Smooth muscle cell (in vitro differentiated cells): ENCODE measurements at regions not wholly inside any gene's neighbourhood (a gene's known extent, or its start where the extent isn't known, plus 50 kb on each side); places are given as distances from the start of the nearest gene placed in this dataset.
A peak's percentile ranks its signal among the peaks of the same experiment; 100 is the strongest.

Experiments
- DNase-seq: peaks from one replicate; lab custom pipeline; 2025; ENCODE audit not compliant: unreplicated experiment; lab: John Stamatoyannopoulos, UW
- H2AFZ ChIP-seq: fragments of 200-600 bp; sonication (generic); 2 replicates; pipeline ENCODE4 v1.6.0; 2016; ENCODE audit warnings: antibody characterized with exemption, low read depth, mild to moderate bottlenecking
- H3F3A ChIP-seq: fragments of 200-600 bp; sonication (generic); 2 replicates; pipeline ENCODE4 v1.6.0; 2017; ENCODE audit warnings: antibody characterized with exemption, low read depth
- H3K27ac ChIP-seq: fragments of 200-600 bp; sonication (generic); 2 replicates; pipeline ENCODE4 v1.5.1; 2016; ENCODE audit warnings: low read depth, mild to moderate bottlenecking
- H3K27me3 ChIP-seq: fragments of 200-600 bp; sonication (generic); 2 replicates; pipeline ENCODE4 v1.6.1; 2016; ENCODE audit warnings: low read depth, mild to moderate bottlenecking
- H3K36me3 ChIP-seq: fragments of 200-600 bp; sonication (generic); 2 replicates; pipeline ENCODE4 v1.5.1; 2016; ENCODE audit warnings: low read depth
- H3K4me1 ChIP-seq: fragments of 200-600 bp; sonication (generic); 2 replicates; pipeline ENCODE4 v1.5.1; 2016; ENCODE audit warnings: low read depth
- H3K4me2 ChIP-seq: fragments of 200-600 bp; sonication (generic); 2 replicates; pipeline ENCODE4 v1.6.0; 2016; ENCODE audit warnings: mild to moderate bottlenecking
- H3K4me3 ChIP-seq: fragments of 200-600 bp; sonication (generic); 2 replicates; pipeline ENCODE4 v1.5.1; 2016; ENCODE audit warnings: mild to moderate bottlenecking
- H3K79me2 ChIP-seq: fragments of 200-600 bp; sonication (generic); 2 replicates; pipeline ENCODE4 v1.6.0; 2016; ENCODE audit warnings: low read depth, mild to moderate bottlenecking
- H3K9ac ChIP-seq: fragments of 200-600 bp; sonication (generic); 2 replicates; pipeline ENCODE4 v1.6.0; 2016; ENCODE audit warnings: low read depth
- H3K9me3 ChIP-seq: fragments of 200-600 bp; sonication (generic); replicated peaks from 2 replicates; pipeline ENCODE4 v1.5.1; 2016; ENCODE audit warnings: low read depth
- H4K20me1 ChIP-seq: fragments of 200-600 bp; sonication (generic); 2 replicates; pipeline ENCODE4 v1.6.0; 2016; ENCODE audit warnings: low read depth
- CTCF ChIP-seq: fragments of 200-600 bp; sonication (generic); IDR thresholded peaks from 2 replicates; pipeline ENCODE4 v1.5.1; 2017; ENCODE audit warnings: borderline replicate concordance, mild to moderate bottlenecking, antibody characterized with exemption; ENCODE audit not compliant: insufficient read depth, poor library complexity, severe bottlenecking
- WGBS: methylation state at CpG from one replicate; pipeline ENCODE4 v1.1.7; 2016; ENCODE audit warnings: low lambda C conversion rate; 5-methylcytosine and 5-hydroxymethylcytosine counted together

DNA sequence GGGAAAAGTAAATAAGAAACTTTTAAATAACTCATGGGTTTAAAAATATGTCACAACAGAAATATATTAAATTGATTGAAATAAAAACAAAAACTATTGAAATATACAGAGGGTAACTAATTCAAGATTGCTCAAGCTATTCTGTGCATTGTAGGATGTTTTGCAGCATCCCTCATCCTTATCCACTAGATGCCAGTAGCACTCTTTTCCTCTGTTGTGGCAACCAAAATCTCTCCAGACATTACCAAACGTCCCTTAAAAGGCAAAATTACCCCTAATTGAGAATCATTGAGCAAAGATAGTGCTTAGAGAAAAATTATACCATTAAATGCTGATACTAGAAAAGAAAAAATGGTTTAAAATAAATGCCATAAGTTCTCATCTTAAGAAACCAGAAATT, 682.6 kb downstream of the RWDD3 start:
- H3K27me3 ChIP-seq, result no peaks in the 10 kb centered on the region
- DNase-seq, result no peak
- no peaks in the 10 kb centered on the region for H3K36me3 ChIP-seq
- H3K4me1 ChIP-seq, result no peaks in the 10 kb centered on the region
- no peak overlapping the region for H3K9ac ChIP-seq
- no peak overlapping the region for H2AFZ ChIP-seq
- H3K9me3 ChIP-seq, result no peaks in the 10 kb centered on the region
- no peak overlapping the region for H3K4me2 ChIP-seq
- no peak overlapping the region for H3K27ac ChIP-seq
- WGBS, result 14% methylated on average over 1 of the region's 1 CpG
- TF ChIP-seq CTCF, result peak; percentile 36
- no peaks in the 10 kb centered on the region for H3K79me2 ChIP-seq
- H4K20me1 ChIP-seq, result no peaks in the 10 kb centered on the region
- no peaks in the 10 kb centered on the region for H3F3A ChIP-seq
- H3K4me3 ChIP-seq, result no peak overlapping the region

DNA sequence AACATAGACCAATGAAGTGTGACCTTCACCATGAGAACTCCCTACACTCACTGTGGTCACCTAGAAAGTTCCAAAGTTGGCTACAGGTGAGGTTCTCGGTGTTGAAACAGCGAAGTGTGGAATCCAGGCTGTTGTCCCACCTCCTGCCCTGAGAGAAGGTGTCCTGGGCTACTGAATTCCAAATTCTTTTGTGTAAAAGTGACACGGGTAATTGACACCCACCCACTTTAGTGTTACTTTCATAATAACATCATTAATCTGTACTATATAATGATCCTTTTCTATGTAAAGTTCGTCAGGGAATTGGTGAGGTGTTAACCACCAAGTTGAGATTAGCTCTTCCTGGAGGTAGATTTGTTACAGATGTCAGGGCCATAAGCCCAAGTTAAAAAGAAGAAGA, 690.7 kb downstream of the RWDD3 start:
- H3K4me1 ChIP-seq, result no peaks in the 10 kb centered on the region
- TF ChIP-seq CTCF, result no peak
- H3F3A ChIP-seq, result no peaks in the 10 kb centered on the region
- no peak for DNase-seq
- H4K20me1 ChIP-seq, result no peaks in the 10 kb centered on the region
- 95% methylated on average over 4 of the region's 4 CpGs for WGBS
- no peak overlapping the region for H3K4me2 ChIP-seq
- no peaks in the 10 kb centered on the region for H3K79me2 ChIP-seq
- no peak overlapping the region for H3K27ac ChIP-seq
- H3K27me3 ChIP-seq, result no peaks in the 10 kb centered on the region
- H3K9ac ChIP-seq, result no peak overlapping the region
- H3K9me3 ChIP-seq, result no peaks in the 10 kb centered on the region
- H2AFZ ChIP-seq, result no peak overlapping the region
- H3K4me3 ChIP-seq, result no peak overlapping the region
- no peaks in the 10 kb centered on the region for H3K36me3 ChIP-seq

- Histone ChIP-seq H3K4me3 (no peak overlapping the region), H3K27me3 (no peaks in the 10 kb centered on the region), H3K79me2 (no peaks in the 10 kb centered on the region), H2AFZ (no peak overlapping the region), H3K4me2 (no peak overlapping the region), H3F3A (no peaks in the 10 kb centered on the region), H4K20me1 (no peaks in the 10 kb centered on the region), H3K9ac (no peak overlapping the region), H3K9me3 (no peaks in the 10 kb centered on the region), H3K4me1 (no peaks in the 10 kb centered on the region), H3K27ac (no peak overlapping the region), H3K36me3 (no peaks in the 10 kb centered on the region)
- DNase-seq, result no peak
- WGBS, result 74% methylated on average over 1 of the region's 1 CpG
- TF ChIP-seq CTCF, result no peak
Observed at GRCh38 chr1:95926331-95926730, 692.3 kb downstream of the RWDD3 start.

- Histone ChIP-seq H4K20me1 (no peaks in the 10 kb centered on the region), H3K4me2 (no peak overlapping the region), H3K4me3 (no peak overlapping the region), H3F3A (no peaks in the 10 kb centered on the region), H3K79me2 (no peaks in the 10 kb centered on the region), H3K27me3 (no peaks in the 10 kb centered on the region), H3K9me3 (no peaks in the 10 kb centered on the region), H2AFZ (no peak overlapping the region), H3K4me1 (no peaks in the 10 kb centered on the region), H3K27ac (no peak overlapping the region), H3K36me3 (no peaks in the 10 kb centered on the region), H3K9ac (no peak overlapping the region)
- no peak for DNase-seq
- TF ChIP-seq CTCF, result no peak
- 92% methylated on average over 3 of the region's 3 CpGs for WGBS
Observed at GRCh38 chr1:95927061-95927460, 693.1 kb downstream of the RWDD3 start.
